B cell (primary cell): ENCODE measurements at regions not wholly inside any gene's neighbourhood (a gene's known extent, or its start where the extent isn't known, plus 50 kb on each side); places are given as distances from the start of the nearest gene placed in this dataset.

Source experiments
- ATAC-seq: fragments of 200-7000 bp; cut with Tn5 transposase; one replicate; pipeline ENCODE4 v1.10.0; 2021; ENCODE audit warnings: low read depth, mild to moderate bottlenecking, moderate number of reproducible peaks, moderate library complexity
- CTCF ChIA-PET: fragments of 350-600 bp; sonication (Branson Sonifier 250); formaldehyde crosslinking; loops from one replicate; lab custom pipeline; 2021; ENCODE audit warnings: antibody characterized with exemption, inconsistent platforms; lab: Charles Lee
- POLR2A ChIA-PET: fragments of 350-600 bp; sonication (Branson Sonifier 250); formaldehyde crosslinking; loops from one replicate; lab custom pipeline; 2021; ENCODE audit warnings: antibody characterized with exemption; lab: Charles Lee
- DNase-seq: peaks from one replicate; pipeline ENCODE4 v3.0.0; 2013
- H2AFZ ChIP-seq: 2 replicates; pipeline ENCODE4 v1.6.1; 2012; ENCODE audit warnings: mild to moderate bottlenecking, low read depth, low read length; ENCODE audit not compliant: insufficient read depth, poor library complexity, severe bottlenecking
- H3K27ac ChIP-seq, 2 donors: 1 replicate in 1 of 2; 2 replicates in 1 of 2; pipeline ENCODE4 v1.5.1; 2012 to 2013; ENCODE audit warnings: low read length in 2 of 2, mild to moderate bottlenecking in 2 of 2, moderate library complexity in 1 of 2
- H3K27me3 ChIP-seq, 4 experiments: fragments of 200-600 bp in 1 of 4; sonication (generic) in 1 of 4; replicated peaks in 1 of 4; 1 replicate in 2 of 4; 2 replicates in 2 of 4; pipeline versions ENCODE4 v1.6.1 to v1.7.0; 2013 to 2016; ENCODE audit warnings: low read length in 3 of 4, mild to moderate bottlenecking in 2 of 4, mixed read lengths in 1 of 4, moderate library complexity in 1 of 4; ENCODE audit not compliant: insufficient read depth in 4 of 4, control insufficient read depth in 3 of 4; ENCODE audit errors: control extremely low read depth in 1 of 4
- H3K36me3 ChIP-seq, 2 experiments: replicated peaks in 1 of 2; 1 replicate in 1 of 2; 2 replicates in 1 of 2; pipeline versions ENCODE4 v1.6.1 to v1.7.1; 2013; ENCODE audit warnings: low read length in 1 of 2; ENCODE audit not compliant: insufficient read depth in 2 of 2, control insufficient read depth in 1 of 2; ENCODE audit errors: control extremely low read depth in 1 of 2, extremely low read depth in 1 of 2
- H3K4me1 ChIP-seq, 2 donors: fragments of 200-600 bp in 1 of 2; sonication (generic) in 1 of 2; 1 replicate in 1 of 2; 2 replicates in 1 of 2; pipeline versions ENCODE4 v1.5.1 to v1.6.1; 2013 to 2017; ENCODE audit warnings: low read length in 2 of 2; ENCODE audit not compliant: control insufficient read depth in 2 of 2, insufficient read depth in 2 of 2
- H3K4me2 ChIP-seq: replicated peaks from 2 replicates; pipeline ENCODE3; 2012; ENCODE audit warnings: mild to moderate bottlenecking, low read depth, low read length; ENCODE audit not compliant: poor library complexity, severe bottlenecking
- H3K4me3 ChIP-seq, 5 experiments: fragments of 200-600 bp in 1 of 5; sonication (generic) in 1 of 5; 1 replicate in 3 of 5; 2 replicates in 2 of 5; pipeline versions ENCODE4 v1.5.1 to v1.7.0; 2011 to 2016; ENCODE audit warnings: low read length in 4 of 5, mild to moderate bottlenecking in 4 of 5, low read depth in 2 of 5, control low read depth in 1 of 5, moderate library complexity in 1 of 5; ENCODE audit not compliant: insufficient read depth in 1 of 5; ENCODE audit errors: control extremely low read depth in 1 of 5, extremely low read depth in 1 of 5
- H3K79me2 ChIP-seq: fragments of 200-600 bp; sonication (generic); one replicate; pipeline ENCODE4 v1.6.0; 2016; ENCODE audit warnings: low read length; ENCODE audit not compliant: control insufficient read depth, insufficient read depth
- H3K9ac ChIP-seq: fragments of 200-600 bp; sonication (generic); 2 replicates; pipeline ENCODE4 v1.6.1; 2017; ENCODE audit warnings: mild to moderate bottlenecking, low read length, moderate library complexity
- H3K9me3 ChIP-seq, 3 donors: one replicate each; pipeline versions ENCODE4 v1.6.1 to v1.7.1; 2013; ENCODE audit warnings: low read length in 2 of 3; ENCODE audit not compliant: control insufficient read depth in 2 of 3, insufficient read depth in 1 of 3; ENCODE audit errors: control extremely low read depth in 1 of 3
- H4K20me1 ChIP-seq: 2 replicates; pipeline ENCODE4 v1.6.0; 2012; ENCODE audit warnings: mild to moderate bottlenecking, low read length; ENCODE audit not compliant: insufficient read depth, control insufficient read depth, poor library complexity, severe bottlenecking
- H3K27ac Mint-ChIP-seq: one replicate; pipeline ENCODE4 v1.8.0; 2021; ENCODE audit warnings: mixed read lengths
- H3K27me3 Mint-ChIP-seq: one replicate; pipeline ENCODE4 v1.8.0; 2021; ENCODE audit warnings: mixed read lengths
- H3K4me1 Mint-ChIP-seq: one replicate; pipeline ENCODE4 v1.8.0; 2021; ENCODE audit warnings: mixed read lengths
- H3K4me3 Mint-ChIP-seq: one replicate; pipeline ENCODE4 v1.8.0; 2021; ENCODE audit warnings: mixed read lengths
- H3K9me3 Mint-ChIP-seq: one replicate; pipeline ENCODE4 v1.8.0; 2022; ENCODE audit warnings: mixed read lengths; ENCODE audit not compliant: insufficient read depth
- EZH2 ChIP-seq: IDR thresholded peaks from 2 replicates; pipeline ENCODE4 v1.6.1; 2012; ENCODE audit warnings: borderline replicate concordance, low read depth, mild to moderate bottlenecking, moderate library complexity, low read length; ENCODE audit not compliant: insufficient read depth, poor library complexity, severe bottlenecking
- WGBS: methylation state at CpG from one replicate; pipeline ENCODE4 v1.1.5; 2013; ENCODE audit warnings: missing lambda C conversion rate; ENCODE audit not compliant: insufficient coverage; 5-methylcytosine and 5-hydroxymethylcytosine counted together
- intact Hi-C: fragments of 100-400 bp; cut with micrococcal nuclease; formaldehyde crosslinking; loops from one replicate; pipeline ENCODE4 v1.10.0; 2022
- TF ChIP-seq, protein P1 (sequence below): fragments of 200-600 bp; IDR thresholded peaks from one replicate; pipeline ENCODE4 v1.8.0; 2022; ENCODE audit warnings: antibody characterized with exemption, mild to moderate bottlenecking

DNA sequence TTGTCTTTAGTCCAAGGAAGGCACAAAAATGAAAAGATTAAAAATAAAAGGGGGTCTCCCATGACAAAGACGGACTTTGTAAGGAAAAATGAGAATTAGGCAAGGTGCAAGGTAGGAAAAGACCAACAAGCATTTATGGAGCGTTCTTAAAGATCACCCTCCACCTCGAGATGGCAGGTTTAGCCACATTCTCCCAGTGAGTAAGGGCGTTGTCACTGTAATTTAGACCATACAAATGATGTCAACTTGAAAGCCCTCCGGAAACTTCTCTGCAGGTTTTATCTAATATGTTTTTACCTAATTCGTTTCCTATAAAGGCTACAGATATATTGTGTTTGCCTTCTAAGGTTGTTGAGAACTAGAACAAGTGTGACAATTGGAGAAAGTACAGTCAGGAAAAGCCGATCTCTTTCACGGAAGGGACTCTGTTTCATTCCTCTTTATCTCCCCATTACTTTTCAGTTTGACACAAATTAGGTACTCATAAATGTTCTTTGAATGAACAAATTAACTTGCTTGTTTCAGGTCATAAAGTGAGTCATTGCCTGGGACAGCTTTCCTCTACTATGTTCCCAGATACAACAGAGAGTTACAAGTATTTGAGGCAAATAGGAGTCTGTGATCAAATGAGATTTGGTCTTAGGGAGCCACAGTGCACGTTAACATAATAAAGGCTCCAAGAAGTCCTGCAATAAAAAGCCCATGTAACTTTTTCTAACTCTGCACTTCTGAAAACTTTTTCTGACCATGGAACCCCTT is 102.6 kb upstream of the HABP2 start:
- Histone ChIP-seq H3K4me3 (no peak overlapping the region), H3K27me3 (peaks cover 0 to 3% (median 0%) of the 10 kb centered on the region in 4 experiments), H2AFZ (no peak overlapping the region), H3K4me2 (no peak overlapping the region), H3K9ac (no peak overlapping the region), H3K79me2 (no peaks in the 10 kb centered on the region), H3K4me1 (no peaks in the 10 kb centered on the region), H3K9me3 (no peaks in the 10 kb centered on the region), H3K36me3 (no peaks in the 10 kb centered on the region), H4K20me1 (no peaks in the 10 kb centered on the region), H3K27ac (no peak overlapping the region)
- CTCF ChIA-PET: no interaction called here
- DNase-seq (no peak), ATAC-seq (no peak)
- Mint-ChIP-seq H3K4me3 (no peak overlapping the region), H3K27ac (no peak overlapping the region), H3K27me3 (peaks cover 11% of the 10 kb centered on the region), H3K4me1 (no peaks in the 10 kb centered on the region), H3K9me3 (no peaks in the 10 kb centered on the region)
- TF ChIP-seq, protein P1, sequence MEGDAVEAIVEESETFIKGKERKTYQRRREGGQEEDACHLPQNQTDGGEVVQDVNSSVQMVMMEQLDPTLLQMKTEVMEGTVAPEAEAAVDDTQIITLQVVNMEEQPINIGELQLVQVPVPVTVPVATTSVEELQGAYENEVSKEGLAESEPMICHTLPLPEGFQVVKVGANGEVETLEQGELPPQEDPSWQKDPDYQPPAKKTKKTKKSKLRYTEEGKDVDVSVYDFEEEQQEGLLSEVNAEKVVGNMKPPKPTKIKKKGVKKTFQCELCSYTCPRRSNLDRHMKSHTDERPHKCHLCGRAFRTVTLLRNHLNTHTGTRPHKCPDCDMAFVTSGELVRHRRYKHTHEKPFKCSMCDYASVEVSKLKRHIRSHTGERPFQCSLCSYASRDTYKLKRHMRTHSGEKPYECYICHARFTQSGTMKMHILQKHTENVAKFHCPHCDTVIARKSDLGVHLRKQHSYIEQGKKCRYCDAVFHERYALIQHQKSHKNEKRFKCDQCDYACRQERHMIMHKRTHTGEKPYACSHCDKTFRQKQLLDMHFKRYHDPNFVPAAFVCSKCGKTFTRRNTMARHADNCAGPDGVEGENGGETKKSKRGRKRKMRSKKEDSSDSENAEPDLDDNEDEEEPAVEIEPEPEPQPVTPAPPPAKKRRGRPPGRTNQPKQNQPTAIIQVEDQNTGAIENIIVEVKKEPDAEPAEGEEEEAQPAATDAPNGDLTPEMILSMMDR: no peak
- no peak for TF ChIP-seq EZH2
- intact Hi-C loops: no loop called here
- WGBS: 85% methylated on average over 4 of the region's 9 CpGs
- POLR2A ChIA-PET: no interaction called here

DNA sequence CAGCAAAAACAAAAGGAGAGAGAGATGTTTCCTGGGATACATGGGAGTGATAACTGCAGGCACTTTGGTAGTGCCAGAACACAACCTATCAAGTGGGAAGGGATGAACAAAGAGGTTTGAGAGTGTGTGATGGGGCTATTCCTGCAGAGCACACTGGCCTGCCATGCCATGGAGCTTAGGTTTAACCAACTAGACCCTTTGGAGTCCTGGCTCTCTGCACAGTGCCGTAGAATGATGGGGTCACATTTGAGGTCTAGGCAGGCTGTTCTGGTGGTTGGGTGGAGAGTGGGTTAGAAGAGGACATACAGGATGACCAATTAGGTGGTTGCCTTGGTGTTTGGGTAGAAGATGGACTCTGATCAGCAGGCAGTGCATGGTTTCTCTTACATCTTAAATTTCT is 101.9 kb upstream of the HABP2 start:
- H3K27ac ChIP-seq: no peak overlapping the region
- CTCF ChIA-PET: no interaction called here
- no peak overlapping the region for H3K4me3 Mint-ChIP-seq
- no peaks in the 10 kb centered on the region for H3K4me1 ChIP-seq
- H3K79me2 ChIP-seq: no peaks in the 10 kb centered on the region
- no peak overlapping the region for H3K4me3 ChIP-seq
- no peaks in the 10 kb centered on the region for H4K20me1 ChIP-seq
- no peaks in the 10 kb centered on the region for H3K4me1 Mint-ChIP-seq
- peaks cover 11% of the 10 kb centered on the region for H3K27me3 Mint-ChIP-seq
- H3K9me3 ChIP-seq: no peaks in the 10 kb centered on the region
- H3K36me3 ChIP-seq: no peaks in the 10 kb centered on the region
- 83% methylated on average over 1 of the region's 1 CpG for WGBS
- no peaks in the 10 kb centered on the region for H3K9me3 Mint-ChIP-seq
- H3K27me3 ChIP-seq: peaks cover 0 to 3% (median 0%) of the 10 kb centered on the region in 4 experiments
- DNase-seq: no peak
- no peak overlapping the region for H2AFZ ChIP-seq
- TF ChIP-seq, protein P1: no peak
- no peak for TF ChIP-seq EZH2
- H3K27ac Mint-ChIP-seq: no peak overlapping the region
- no peak overlapping the region for H3K9ac ChIP-seq
- no peak for ATAC-seq
- intact Hi-C loops: no loop called here
- H3K4me2 ChIP-seq: no peak overlapping the region
- POLR2A ChIA-PET: no interaction called here
